Activated CD8-positive, alpha-beta T cell treated with anti-CD3 and anti-CD28 coated beads, Interleukin-2, amount 10 ng/mL, durations not matched to agents 7 days and 5 days (primary cell): ENCODE measurements at regions not wholly inside any gene's neighbourhood (a gene's known extent, or its start where the extent isn't known, plus 50 kb on each side); places are given as distances from the start of the nearest gene placed in this dataset.
A peak's percentile ranks its signal among the peaks of the same experiment; 100 is the strongest.

ENCODE experiments used
- ATAC-seq: fragments of 150-1000 bp; cut with Tn5 transposase; one replicate; pipeline ENCODE4 v1.10.0; 2021; ENCODE audit warnings: moderate library complexity
- CTCF ChIA-PET: fragments of 350-600 bp; sonication (Branson Sonifier 250); formaldehyde crosslinking; loops from one replicate; lab custom pipeline; 2021; ENCODE audit warnings: antibody characterized with exemption; lab: Charles Lee
- POLR2A ChIA-PET: fragments of 350-600 bp; sonication (Branson Sonifier 250); formaldehyde crosslinking; loops from one replicate; lab custom pipeline; 2021; ENCODE audit warnings: antibody characterized with exemption; lab: Charles Lee
- DNase-seq: peaks from one replicate; pipeline ENCODE4 v3.0.0-alpha.2; 2020
- H3K27ac Mint-ChIP-seq: one replicate; pipeline ENCODE4 v1.8.0; 2021; ENCODE audit warnings: mild to moderate bottlenecking, mixed read lengths
- H3K27me3 Mint-ChIP-seq: one replicate; pipeline ENCODE4 v1.8.0; 2021; ENCODE audit warnings: low read depth, mixed read lengths
- H3K36me3 Mint-ChIP-seq: one replicate; pipeline ENCODE4 v1.8.0; 2021; ENCODE audit warnings: low read depth, mixed read lengths
- H3K4me1 Mint-ChIP-seq: one replicate; pipeline ENCODE4 v1.8.0; 2021; ENCODE audit warnings: low read depth, mixed read lengths
- H3K4me3 Mint-ChIP-seq: one replicate; pipeline ENCODE4 v1.8.0; 2021; ENCODE audit warnings: mild to moderate bottlenecking, mixed read lengths
- H3K9me3 Mint-ChIP-seq: one replicate; pipeline ENCODE4 v1.8.0; 2022; ENCODE audit warnings: mixed read lengths; ENCODE audit not compliant: insufficient read depth

GRCh38 chr19:29263305-29264135 lies 50.6 kb upstream of the UQCRFS1 start:
- ATAC-seq: peak; percentile 61

GRCh38 chr19:29264897-29265296 lies 51.9 kb upstream of the UQCRFS1 start:
- no peaks in the 10 kb centered on the region for H3K9me3 Mint-ChIP-seq
- DNase-seq (no peak), ATAC-seq (no peak)
- H3K27me3 Mint-ChIP-seq: peaks cover 7% of the 10 kb centered on the region
- no peak overlapping the region for H3K27ac Mint-ChIP-seq
- no peak overlapping the region for H3K4me3 Mint-ChIP-seq
- POLR2A ChIA-PET: no interaction called here
- no peaks in the 10 kb centered on the region for H3K36me3 Mint-ChIP-seq
- no peaks in the 10 kb centered on the region for H3K4me1 Mint-ChIP-seq
- CTCF ChIA-PET: interaction anchor here (2.1 to 3.2 kb wide), 3 partner anchors 11 to 528 kb away, joined by 8 to 23 read pairs (median 9); no protein-coding TSS in a partner anchor

More at GRCh38 chr19:29263305-29264135, 50.6 kb upstream of the UQCRFS1 start:
- Mint-ChIP-seq H3K27ac (no peak overlapping the region), H3K9me3 (no peaks in the 10 kb centered on the region), H3K4me3 (no peak overlapping the region), H3K27me3 (peaks cover 4% of the 10 kb centered on the region), H3K36me3 (no peaks in the 10 kb centered on the region), H3K4me1 (no peaks in the 10 kb centered on the region)
- ChIA-PET POLR2A (no interaction called here), CTCF (interaction anchor here (0.7 to 3.2 kb wide), 21 partner anchors 8 to 972 kb away, joined by 3 to 23 read pairs (median 4); no protein-coding TSS in a partner anchor)
- peak; percentile 68 for DNase-seq

- DNase-seq (no peak), ATAC-seq (no peak)
- Mint-ChIP-seq H3K9me3 (no peaks in the 10 kb centered on the region), H3K4me1 (no peaks in the 10 kb centered on the region), H3K36me3 (no peaks in the 10 kb centered on the region), H3K27me3 (peaks cover 7% of the 10 kb centered on the region), H3K27ac (no peak overlapping the region), H3K4me3 (no peak overlapping the region)
- POLR2A ChIA-PET: no interaction called here
- CTCF ChIA-PET: interaction anchor here (2.9 kb wide), 1 partner anchor 10 kb away, joined by 9 read pairs; no protein-coding TSS in a partner anchor
Measured at GRCh38 chr19:29265436-29265835, 52.5 kb upstream of the UQCRFS1 start.

- DNase-seq (no peak), ATAC-seq (no peak)
- ChIA-PET CTCF (no interaction called here), POLR2A (no interaction called here)
- Mint-ChIP-seq H3K36me3 (no peaks in the 10 kb centered on the region), H3K4me3 (no peak overlapping the region), H3K9me3 (no peaks in the 10 kb centered on the region), H3K4me1 (no peaks in the 10 kb centered on the region), H3K27ac (no peak overlapping the region), H3K27me3 (peaks cover 7% of the 10 kb centered on the region)
Measured at GRCh38 chr19:29266001-29266400, 53.0 kb upstream of the UQCRFS1 start.

- no peaks in the 10 kb centered on the region for H3K4me1 Mint-ChIP-seq
- ChIA-PET CTCF (no interaction called here), POLR2A (no interaction called here)
- H3K27ac Mint-ChIP-seq: no peak overlapping the region
- H3K4me3 Mint-ChIP-seq: no peak overlapping the region
- peaks cover 7% of the 10 kb centered on the region for H3K27me3 Mint-ChIP-seq
- DNase-seq (no peak), ATAC-seq (no peak)
- no peaks in the 10 kb centered on the region for H3K9me3 Mint-ChIP-seq
- H3K36me3 Mint-ChIP-seq: no peaks in the 10 kb centered on the region
Measured at GRCh38 chr19:29266603-29267002, 53.7 kb upstream of the UQCRFS1 start.

- no peaks in the 10 kb centered on the region for H3K4me1 Mint-ChIP-seq
- no peak overlapping the region for H3K4me3 Mint-ChIP-seq
- peaks cover 7% of the 10 kb centered on the region for H3K27me3 Mint-ChIP-seq
- ChIA-PET CTCF (no interaction called here), POLR2A (no interaction called here)
- H3K27ac Mint-ChIP-seq: no peak overlapping the region
- ATAC-seq: no peak
- H3K9me3 Mint-ChIP-seq: no peaks in the 10 kb centered on the region
- H3K36me3 Mint-ChIP-seq: no peaks in the 10 kb centered on the region
- no peak for DNase-seq
Measured at GRCh38 chr19:29267701-29268100, 54.8 kb upstream of the UQCRFS1 start.

- POLR2A ChIA-PET: no interaction called here
- no peak for DNase-seq
- Mint-ChIP-seq H3K4me3 (no peak overlapping the region), H3K36me3 (no peaks in the 10 kb centered on the region), H3K27me3 (peaks cover 7% of the 10 kb centered on the region), H3K27ac (no peak overlapping the region), H3K4me1 (no peaks in the 10 kb centered on the region), H3K9me3 (no peaks in the 10 kb centered on the region)
- ATAC-seq: no peak
- CTCF ChIA-PET: no interaction called here
Measured at GRCh38 chr19:29268103-29268502, 55.2 kb upstream of the UQCRFS1 start.

- ChIA-PET CTCF (no interaction called here), POLR2A (no interaction called here)
- Mint-ChIP-seq H3K4me1 (no peaks in the 10 kb centered on the region), H3K4me3 (no peak overlapping the region), H3K27ac (no peak overlapping the region), H3K27me3 (peaks cover 7% of the 10 kb centered on the region), H3K9me3 (no peaks in the 10 kb centered on the region), H3K36me3 (no peaks in the 10 kb centered on the region)
- no peak for ATAC-seq
- DNase-seq: no peak
Measured at GRCh38 chr19:29268721-29269393, 55.9 kb upstream of the UQCRFS1 start.

GRCh38 chr19:29269641-29270040 lies 56.7 kb upstream of the UQCRFS1 start:
- ATAC-seq (no peak), DNase-seq (no peak)
- Mint-ChIP-seq H3K27me3 (peaks cover 7% of the 10 kb centered on the region), H3K27ac (no peak overlapping the region), H3K36me3 (no peaks in the 10 kb centered on the region), H3K4me1 (no peaks in the 10 kb centered on the region), H3K9me3 (no peaks in the 10 kb centered on the region), H3K4me3 (no peak overlapping the region)
- POLR2A ChIA-PET: no interaction called here
- CTCF ChIA-PET: no interaction called here

- DNase-seq: no peak
- Mint-ChIP-seq H3K4me3 (no peak overlapping the region), H3K9me3 (no peaks in the 10 kb centered on the region), H3K4me1 (no peaks in the 10 kb centered on the region), H3K36me3 (no peaks in the 10 kb centered on the region), H3K27me3 (peaks cover 10% of the 10 kb centered on the region), H3K27ac (no peak overlapping the region)
- ChIA-PET POLR2A (no interaction called here), CTCF (interaction anchor here (1.0 kb wide), 1 partner anchor 8 kb away, joined by 5 read pairs; no protein-coding TSS in a partner anchor)
- no peak for ATAC-seq
Measured at GRCh38 chr19:29271341-29271740, 58.4 kb upstream of the UQCRFS1 start.

- POLR2A ChIA-PET: no interaction called here
- no peak for ATAC-seq
Measured at GRCh38 chr19:29271911-29272310, 59.0 kb upstream of the UQCRFS1 start.

More at GRCh38 chr19:29271911-29272310, 59.0 kb upstream of the UQCRFS1 start:
- CTCF ChIA-PET: interaction anchor here (1.0 kb wide), 1 partner anchor 9 kb away, joined by 5 read pairs; no protein-coding TSS in a partner anchor
- H3K4me1 Mint-ChIP-seq: peaks cover 2% of the 10 kb centered on the region
- no peak overlapping the region for H3K4me3 Mint-ChIP-seq
- H3K27ac Mint-ChIP-seq: no peak overlapping the region
- DNase-seq: no peak
- H3K9me3 Mint-ChIP-seq: no peaks in the 10 kb centered on the region
- peaks cover 10% of the 10 kb centered on the region for H3K27me3 Mint-ChIP-seq
- H3K36me3 Mint-ChIP-seq: no peaks in the 10 kb centered on the region
